HG02938 (cell line): ENCODE measurements at regions not wholly inside any gene's neighbourhood (a gene's known extent, or its start where the extent isn't known, plus 50 kb on each side); places are given as distances from the start of the nearest gene placed in this dataset.

ENCODE experiments used
- ATAC-seq: cut with Tn5 transposase; IDR thresholded peaks from one replicate; pipeline ENCODE4 v1.9.1; 2021; ENCODE audit warnings: mild to moderate bottlenecking, moderate library complexity; ENCODE audit not compliant: unreplicated experiment

DNA sequence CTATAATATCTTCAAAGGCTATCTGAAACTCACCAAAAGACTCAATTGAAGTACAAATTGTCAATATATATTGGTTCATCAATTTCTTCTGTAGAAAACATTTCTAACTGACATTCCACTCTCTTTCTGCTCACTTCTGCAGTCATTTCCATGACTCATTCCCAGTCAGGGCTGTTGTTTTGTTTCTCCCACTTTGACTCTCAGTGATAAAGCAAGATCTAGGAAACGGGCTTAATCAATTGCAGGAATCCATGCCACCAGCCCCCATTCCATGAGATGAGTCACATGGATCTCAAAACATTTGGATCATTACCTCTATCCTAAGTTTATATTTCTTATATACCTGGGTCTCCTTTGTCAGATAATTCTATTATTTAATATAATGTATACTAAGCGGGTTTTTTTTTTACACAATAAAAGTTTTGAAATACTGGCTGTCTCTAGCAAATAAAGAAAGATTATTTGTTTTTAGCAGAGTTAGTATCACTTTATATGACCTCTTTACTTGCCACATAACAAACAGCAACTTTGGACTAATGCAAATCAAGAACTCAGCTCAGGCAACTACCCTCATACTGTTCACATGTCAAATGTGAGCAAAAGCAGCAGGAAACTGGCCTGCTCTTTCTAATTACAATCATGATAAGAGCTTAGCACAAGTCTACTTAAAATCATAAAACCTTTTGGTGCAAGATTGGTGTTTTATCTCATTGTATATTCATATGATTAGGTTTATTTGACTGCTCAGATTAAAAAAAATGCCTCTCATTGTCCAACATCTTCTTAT lies 251.1 kb upstream of the PIK3C3 start:
- no peak for ATAC-seq

DNA sequence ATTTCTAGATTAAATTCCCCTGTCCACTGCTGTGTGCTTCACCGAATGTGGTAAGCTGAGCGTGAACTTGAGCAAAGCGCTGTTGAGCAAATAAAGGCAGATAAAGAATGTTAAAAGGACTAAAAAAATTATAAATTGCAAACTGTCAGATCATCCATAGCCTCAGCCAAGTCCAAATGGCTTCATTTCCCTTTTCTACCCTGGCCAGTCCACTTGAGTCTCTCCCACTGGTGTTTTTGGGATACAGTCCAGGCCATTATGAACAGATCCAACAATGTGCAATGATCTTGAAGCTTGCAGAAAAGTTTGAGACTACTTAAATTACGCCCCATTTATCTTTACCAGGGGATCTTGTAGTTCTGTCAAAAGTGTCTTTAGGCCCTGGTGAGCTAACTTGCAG lies 254.6 kb upstream of the PIK3C3 start:
- no peak for ATAC-seq

DNA sequence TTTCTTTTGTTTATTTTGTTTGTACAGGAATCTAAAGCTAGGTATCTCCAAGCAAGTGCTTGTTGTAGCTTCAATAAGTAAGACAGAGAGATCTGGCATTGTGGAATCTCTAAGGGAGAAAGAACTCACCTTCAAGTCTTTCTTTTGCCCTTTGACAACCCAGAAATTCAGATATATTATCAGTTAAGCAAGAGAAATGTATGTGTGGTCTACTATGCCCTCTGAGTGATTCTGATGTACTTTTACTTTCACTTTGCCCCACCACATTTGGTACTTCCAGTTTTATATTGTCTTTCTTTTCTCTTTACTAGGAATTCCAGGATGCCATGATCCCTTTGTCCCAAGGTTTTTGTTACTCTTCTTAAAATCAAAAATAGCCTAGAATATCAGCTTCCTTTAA lies 259.6 kb upstream of the PIK3C3 start:
- ATAC-seq = no peak

DNA sequence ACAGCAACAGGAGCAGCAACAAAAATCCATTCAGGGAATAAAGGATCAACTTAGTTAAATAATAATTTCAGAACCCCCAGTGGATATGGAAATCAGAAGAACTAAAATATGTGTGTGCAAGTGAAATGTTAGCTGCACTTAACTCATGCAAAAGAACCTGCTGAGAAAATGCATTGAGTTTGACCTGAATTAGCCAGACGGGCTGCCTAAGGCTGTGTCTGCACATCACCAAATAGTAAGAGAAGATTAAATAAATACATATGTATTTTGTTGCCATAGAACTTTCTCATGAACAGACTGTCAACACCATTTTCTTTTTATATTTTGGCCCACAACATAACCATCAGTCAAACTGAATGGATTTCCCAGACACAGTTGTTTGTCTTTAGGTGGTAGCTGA lies 262.0 kb upstream of the PIK3C3 start:
- no peak for ATAC-seq

DNA sequence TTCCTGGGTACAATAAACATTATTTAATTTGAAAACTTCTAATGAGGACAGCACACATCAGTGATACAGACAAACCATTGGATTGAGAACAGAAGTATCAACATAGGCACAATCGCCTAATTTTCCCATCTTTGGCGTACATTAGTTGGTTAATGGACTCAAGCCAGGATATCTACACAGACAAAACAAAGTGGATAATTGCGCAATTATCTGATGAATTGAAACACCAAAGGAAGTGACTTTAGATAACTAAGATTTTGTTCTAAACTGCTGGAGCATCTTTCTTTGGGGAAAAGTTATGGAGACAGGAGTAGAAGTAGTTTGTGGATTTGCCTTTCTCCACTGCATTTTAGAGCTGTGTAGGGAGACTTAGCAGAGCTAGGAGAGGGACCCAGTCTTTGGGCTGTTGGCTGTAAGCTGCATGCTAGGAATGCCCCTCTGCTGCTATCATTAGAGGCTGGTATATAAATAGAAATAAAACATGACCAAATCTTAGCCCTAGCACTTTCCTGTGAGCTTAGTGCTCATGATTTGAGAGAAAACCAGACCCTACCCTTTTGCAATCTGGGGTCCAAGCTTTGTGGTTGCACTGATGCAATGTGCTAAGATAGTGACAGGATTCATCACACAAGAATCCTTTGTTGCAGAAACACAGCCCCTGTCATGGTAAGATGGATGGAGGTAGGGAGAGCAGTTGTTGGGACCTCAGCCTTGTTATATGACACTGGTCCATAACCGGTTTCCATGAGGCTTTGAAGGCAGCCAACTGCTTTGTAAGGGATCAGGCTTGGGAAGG lies 264.5 kb upstream of the PIK3C3 start:
- ATAC-seq = no peak

DNA sequence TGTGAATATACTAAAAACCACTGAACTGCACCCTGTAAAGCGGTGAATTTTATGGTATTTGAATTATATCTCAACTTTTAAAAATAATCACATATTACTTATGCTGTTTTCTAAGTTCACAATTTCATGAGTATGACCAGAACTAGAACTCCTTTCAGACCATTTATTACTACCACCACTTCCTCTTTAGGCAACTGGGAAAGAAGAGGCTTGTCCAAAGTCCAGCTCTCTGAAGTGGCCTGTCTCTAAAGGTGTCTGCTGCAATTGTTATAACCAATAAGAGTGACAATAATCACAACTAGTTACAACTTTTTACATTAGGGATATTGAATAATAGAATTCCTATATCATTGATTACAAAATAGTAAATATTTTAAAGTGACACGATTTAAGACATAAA lies 267.9 kb upstream of the PIK3C3 start:
- ATAC-seq = no peak

DNA sequence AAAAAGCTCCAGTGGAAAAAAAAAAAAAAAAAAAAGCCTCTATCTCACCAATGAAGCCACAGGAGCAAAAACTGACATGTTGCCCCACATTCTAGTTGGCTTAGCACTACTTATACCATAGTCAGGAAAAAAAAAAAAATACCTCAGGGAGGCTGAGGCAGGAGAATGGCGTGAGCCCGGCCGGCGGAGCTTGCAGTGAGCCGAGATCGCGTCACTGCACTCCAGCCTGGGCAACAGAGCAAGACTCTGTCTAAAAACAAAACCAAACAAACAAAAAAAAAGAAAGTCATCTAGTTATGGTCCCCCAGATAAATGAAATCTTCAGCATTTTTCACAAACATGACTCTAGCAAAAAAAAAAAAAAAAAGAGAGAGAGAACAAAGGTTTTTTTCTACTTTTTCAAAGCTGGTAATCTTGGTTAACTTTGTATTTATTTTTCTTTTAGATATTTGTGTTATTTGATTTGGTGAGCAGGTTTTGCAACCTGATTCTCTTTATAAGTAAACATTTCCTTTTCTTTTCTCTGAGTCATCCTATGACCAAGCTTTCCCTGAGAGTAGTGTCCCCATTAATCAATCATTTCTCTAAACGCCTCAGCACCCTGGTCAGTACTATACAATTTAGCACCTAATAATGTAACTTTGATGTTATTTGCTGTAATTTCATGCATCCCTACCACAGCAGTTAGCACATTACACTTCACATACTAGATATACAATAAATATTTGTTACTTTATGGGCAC lies 273.7 kb upstream of the PIK3C3 start:
- ATAC-seq = no peak

DNA sequence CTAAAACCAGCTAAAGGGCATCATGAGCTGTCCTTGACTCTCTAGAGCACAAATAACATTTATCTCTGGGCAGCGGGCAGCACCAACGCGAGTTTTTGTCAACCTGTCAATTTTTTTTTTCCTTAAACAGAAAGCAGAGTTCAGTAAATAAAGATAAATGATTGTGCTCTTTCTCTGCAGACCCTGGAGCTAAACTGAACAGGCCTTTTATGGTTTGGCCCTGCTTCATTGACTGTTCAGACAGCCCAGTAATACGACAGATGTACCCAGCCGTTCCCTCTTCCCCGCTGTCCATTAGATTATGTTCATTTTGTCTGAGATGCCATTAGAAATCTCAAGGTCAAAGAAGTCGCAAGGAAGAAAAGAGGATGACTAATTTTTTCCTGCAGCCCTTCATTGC lies 280.5 kb upstream of the PIK3C3 start:
- ATAC-seq = no peak

DNA sequence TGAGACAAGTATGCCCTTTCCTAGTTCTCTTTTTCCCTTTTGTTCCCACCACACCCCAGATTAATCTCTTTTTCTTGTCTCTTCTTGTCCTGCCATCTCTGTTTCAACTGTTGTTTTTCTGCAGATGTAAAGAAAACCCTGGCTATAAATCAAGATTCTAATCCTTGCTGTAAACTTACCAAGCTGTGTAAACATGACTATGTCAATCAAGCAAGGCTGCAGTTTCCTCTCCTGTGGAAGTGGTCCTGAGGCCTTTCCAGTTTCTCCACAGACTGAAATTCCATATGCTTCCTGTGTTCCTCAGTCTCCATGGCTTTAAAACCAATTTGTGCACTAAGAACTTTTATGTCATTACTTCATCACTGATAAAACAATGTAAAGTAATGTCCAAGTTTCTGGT lies 288.8 kb upstream of the PIK3C3 start:
- ATAC-seq = no peak

DNA sequence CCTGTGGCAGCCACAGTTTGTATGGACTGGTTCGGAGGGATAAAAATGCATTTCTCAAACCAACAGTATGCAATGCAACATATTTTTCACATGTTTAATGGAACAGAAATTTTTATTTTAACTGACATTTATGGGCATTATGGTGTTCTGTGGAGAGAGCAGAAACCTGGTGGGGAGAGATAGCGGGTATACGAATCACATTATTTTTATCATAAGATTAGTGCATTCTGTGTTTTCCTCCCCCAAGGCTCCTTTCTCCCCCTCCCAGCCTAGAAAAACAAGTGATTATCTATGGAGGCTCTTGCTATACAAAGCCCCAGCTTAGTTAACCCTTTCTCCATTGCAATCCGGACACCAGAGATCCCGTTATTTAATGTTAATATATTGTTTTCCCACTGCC lies 289.8 kb upstream of the PIK3C3 start:
- ATAC-seq = no peak

DNA sequence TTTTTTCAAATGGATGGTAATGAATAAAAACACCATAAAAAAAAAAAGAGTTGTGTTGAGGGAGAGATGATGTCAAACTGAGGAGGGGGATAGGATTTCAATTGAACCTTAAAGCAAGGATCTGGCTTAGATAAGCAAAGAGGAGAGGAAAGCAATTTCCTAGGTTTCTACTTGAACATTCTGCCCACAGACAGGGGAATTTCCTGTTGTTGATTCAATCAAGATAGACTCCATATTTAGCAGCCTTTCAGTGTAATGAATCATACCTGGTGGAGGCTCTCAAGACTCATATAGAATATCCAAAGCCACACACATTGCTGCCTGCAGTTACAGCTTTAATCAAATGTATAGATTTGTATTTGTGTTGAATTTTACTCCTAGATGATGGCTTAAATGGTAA lies 294.4 kb upstream of the PIK3C3 start:
- ATAC-seq = no peak

DNA sequence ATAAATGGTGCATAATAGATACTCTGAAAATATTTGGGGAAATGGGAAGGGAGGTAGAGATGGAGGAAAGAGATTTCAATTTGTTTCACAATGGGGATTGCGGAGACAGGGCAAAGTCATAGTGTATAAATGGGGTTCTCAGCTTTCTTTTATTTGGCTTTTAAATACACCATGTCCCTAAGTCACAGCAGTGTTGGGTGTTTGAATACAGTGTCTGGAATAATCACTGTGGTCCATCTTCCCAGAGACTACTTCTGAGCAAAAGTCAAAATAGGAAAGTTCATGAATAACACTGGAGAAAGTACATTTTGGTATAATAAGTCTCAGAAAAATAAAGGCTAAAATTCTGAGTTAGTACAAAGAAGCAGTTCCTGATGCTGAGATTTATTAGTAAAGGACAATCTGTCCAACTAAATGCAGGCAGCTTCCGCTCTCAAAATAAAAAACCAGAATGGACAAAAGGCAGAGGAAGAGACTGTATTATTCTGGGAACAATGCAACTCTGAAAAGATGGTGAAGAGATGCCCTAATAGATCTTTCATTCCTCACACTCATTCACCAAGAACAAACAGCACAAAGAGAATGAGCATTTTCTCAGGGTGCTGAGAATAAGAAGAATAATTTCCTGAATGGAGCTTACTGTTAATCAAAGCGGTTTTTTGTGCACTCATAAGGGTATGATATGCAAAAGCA lies 295.4 kb upstream of the PIK3C3 start:
- no peak for ATAC-seq

DNA sequence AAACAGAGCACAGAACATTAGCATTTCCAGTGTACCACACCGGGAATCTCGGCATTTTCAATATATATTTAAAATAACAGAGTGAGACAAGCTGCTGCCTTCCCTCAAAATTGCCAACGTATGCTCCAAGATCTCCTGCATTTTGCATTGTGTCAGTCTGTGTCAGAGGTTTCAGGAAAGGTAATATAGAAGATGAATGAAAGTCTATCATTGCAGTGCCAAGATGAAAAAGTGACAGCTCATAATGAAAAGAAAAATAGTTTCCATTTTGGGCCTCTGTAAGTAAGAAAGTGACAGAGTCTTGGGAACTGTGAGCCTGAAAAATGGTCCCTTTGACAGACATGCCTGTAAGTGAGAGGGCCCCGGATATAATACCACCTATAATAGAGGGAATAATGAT lies 297.8 kb upstream of the PIK3C3 start:
- ATAC-seq = no peak

DNA sequence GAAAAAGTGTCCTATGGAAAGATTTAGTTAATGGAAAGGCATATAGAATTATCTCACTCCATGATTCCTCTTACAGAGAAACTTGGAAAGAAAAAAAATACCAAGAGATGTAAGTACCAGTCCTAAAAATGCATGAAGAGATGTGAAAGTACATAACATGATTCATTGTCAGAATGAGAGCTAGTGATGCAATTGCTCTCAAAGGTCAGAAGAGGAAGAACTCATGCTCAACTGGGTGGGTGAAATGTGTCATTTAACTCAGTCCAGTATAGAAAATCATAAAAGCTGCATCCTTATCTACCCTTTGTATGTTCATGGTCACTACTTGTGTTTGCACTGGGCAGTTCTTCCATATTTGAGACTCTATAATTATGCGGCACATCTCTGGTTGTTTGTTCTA lies 300.0 kb upstream of the PIK3C3 start:
- ATAC-seq = no peak

DNA sequence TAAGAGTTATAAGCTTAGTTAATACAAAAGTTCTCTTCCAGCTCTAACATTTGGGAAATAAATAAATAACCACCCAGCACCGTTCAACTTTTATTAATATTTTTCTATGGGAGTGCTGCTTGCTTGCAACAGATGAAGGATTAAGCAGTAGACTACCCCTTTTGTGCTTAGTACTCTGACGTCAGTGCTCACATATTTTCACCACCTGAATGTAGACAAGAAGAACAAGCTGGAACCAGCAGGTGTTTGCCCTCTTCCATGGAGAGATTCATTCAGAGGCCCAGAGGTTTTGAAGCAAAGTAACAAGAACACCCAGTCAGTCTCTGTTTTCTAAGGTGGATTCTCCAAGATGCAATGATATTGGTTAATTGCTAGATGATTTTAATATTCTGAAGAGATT lies 307.1 kb upstream of the PIK3C3 start:
- ATAC-seq = no peak

DNA sequence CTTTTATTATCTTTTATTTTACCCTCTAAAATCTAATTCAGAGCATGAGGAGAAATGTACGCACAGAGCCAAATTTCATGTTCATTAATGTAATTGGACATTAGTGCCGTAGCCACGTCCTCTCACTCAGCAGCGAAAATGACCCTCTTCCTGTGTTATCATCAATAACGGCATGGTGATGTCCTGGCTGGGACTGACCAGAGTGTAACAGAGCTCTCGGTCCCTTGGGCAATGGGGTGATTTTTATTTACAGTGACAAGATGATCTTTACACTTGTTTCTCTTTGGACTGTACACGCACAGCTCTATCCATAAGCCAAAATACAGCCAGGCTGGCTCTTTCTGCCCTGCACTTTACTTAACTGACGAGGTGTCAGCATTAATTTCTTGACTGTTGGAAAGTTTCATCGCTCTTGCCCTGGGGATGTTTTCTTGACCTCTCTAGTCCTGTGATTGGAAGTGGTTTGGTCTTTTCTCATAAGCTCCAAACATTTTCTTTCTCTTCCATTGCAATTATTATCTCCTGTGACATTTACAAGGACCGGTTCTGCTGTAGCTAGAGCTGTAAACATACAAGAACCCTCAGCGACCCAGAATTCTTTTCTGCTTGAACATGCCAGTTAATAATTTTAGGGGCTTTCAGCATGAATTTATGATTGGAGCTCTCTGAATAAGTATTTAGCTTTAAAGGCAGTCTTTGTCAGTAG lies 308.0 kb upstream of the PIK3C3 start:
- ATAC-seq = no peak

DNA sequence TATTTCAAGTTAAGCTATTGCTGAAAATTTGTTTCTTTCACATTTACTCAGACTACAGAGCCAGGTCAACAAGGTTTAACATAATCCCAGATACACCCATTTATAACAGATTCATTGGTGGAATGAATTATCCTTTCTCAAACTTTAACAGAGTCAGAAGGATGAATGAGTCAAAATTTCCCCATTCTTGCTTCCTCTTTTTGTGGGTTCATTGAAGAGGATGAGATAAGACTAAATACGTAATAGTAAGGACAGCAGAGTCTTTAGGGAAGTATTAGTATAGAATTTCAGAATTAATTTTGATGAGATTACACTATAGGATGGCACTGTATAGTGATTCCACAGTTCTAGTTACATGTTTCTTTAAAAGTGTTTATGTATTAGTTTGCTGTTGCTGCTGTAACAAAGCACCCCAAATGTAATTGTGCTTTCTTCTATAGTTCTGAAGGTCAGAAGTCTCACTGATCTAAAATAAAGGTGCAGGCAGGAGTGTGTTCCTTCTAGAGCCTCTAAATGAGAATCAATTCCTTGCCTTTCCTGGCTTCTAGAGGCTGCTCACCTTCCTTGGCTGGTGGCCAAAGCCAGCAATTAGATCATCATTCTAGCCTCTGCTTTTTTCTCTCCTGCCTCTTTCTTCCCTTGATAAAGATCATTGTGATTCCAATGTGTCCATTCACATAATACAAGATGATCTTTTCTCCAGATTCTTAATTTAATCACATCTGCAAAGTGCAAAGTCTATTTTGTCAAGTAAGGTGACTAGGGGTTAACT lies 309.3 kb upstream of the PIK3C3 start:
- no peak for ATAC-seq

DNA sequence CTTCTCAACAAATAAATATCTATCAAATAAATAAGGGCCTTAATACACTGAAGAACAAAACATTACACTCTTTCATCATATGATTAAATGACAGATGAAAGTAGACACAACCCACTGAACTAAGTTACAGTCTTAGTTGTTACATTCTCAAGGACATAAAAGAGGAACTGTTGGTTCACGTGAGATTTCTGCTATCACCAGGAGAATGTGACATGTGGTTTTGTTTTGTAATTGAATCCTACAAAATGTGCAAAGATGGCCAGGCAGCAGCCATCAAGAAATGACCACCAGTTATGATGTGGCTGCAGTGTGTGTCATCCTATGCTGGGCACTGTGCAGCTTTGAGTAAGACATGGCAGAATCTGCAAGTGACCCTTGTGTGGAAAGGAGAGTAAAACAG lies 310.6 kb upstream of the PIK3C3 start:
- ATAC-seq = no peak

DNA sequence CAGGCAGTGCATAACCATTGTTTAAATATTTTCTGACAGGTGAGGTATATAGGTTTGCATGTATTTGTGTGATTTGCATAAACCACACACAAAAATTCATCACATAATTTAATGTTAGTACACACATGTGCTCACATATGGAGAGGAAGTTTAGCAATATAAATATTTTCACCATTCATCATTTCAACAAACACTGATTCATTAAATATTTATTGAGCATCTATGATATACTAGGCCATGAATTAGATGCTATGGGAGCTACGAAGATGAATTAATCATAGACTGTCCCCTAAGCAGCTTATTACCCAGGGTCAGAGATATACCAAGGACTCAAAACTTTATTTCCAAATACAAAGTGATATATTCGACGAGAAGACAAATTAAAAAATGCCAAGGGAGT lies 311.6 kb upstream of the PIK3C3 start:
- no peak for ATAC-seq

DNA sequence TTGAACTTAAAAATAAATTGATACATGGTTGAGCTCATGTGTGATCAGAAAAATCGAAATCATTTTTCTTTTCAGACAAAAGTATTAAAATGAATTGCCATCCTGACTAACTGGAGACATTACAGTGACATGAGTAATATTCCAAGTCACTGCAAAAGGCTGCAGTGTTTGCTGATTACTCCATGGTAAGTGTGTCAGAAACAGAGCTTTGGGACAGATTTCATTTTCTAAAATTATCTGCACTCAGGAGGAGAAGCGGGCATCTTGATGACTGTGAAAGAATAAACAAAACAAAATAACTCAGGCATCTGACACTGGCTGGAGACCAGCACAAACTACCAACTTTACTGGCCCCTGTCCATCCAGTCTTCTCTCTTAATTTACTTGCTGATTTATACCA lies 312.3 kb upstream of the PIK3C3 start:
- no peak for ATAC-seq
